Skin epidermis (tissue), 12 donors: ENCODE measurements at regions not wholly inside any gene's neighbourhood (a gene's known extent, or its start where the extent isn't known, plus 50 kb on each side); places are given as distances from the start of the nearest gene placed in this dataset.
"Not testable (repeated sequence)": the region's sequence is repeated elsewhere in the genome, so short reads cannot be mapped to it uniquely, and the experiment has no call there.

ENCODE experiments used
- H3K27ac ChIP-seq, 21 experiments: fragments of 200-600 bp; sonication (generic) in 11 of 21; one replicate each; pipeline ENCODE4 v1.5.0; 2020; ENCODE audit warnings: mild to moderate bottlenecking in 3 of 21, inconsistent platforms in 2 of 21, moderate library complexity in 2 of 21
- H3K4me3 ChIP-seq, 7 experiments: fragments of 200-600 bp; sonication (generic) in 2 of 7; one replicate each; pipeline ENCODE4 v1.5.0; 2020; ENCODE audit warnings: inconsistent platforms in 2 of 7, mild to moderate bottlenecking in 2 of 7, moderate library complexity in 1 of 7

- Histone ChIP-seq H3K4me3 (no peak overlapping the region), H3K27ac (no peak overlapping the region)
Observed at GRCh38 chr3:15851735-15852134, 54.0 kb upstream of the ANKRD28 start.

- H3K27ac ChIP-seq, result peak overlapping the region; percentile 68 to 93 (median 84)
- peak overlapping the region; percentile 78 to 98 (median 95) for H3K4me3 ChIP-seq
Observed at GRCh38 chr3:15858547-15859506, 61.0 kb upstream of the ANKRD28 start.

GRCh38 chr3:15859507-15860013 lies 61.8 kb upstream of the ANKRD28 start:
- Histone ChIP-seq H3K27ac (peak overlapping the region; percentile 68 to 93 (median 84)), H3K4me3 (peak overlapping the region; percentile 78 to 98 (median 95))

- H3K4me3 ChIP-seq, result peak overlapping the region; percentile 78 to 98 (median 95)
- peak overlapping the region in 18 of 21 experiments; percentile 13 to 93 (median 84) for H3K27ac ChIP-seq
Observed at GRCh38 chr3:15860014-15860934, 62.5 kb upstream of the ANKRD28 start.

- Histone ChIP-seq H3K27ac (no peak overlapping the region), H3K4me3 (no peak overlapping the region)
Observed at GRCh38 chr3:15861163-15861562, 63.4 kb upstream of the ANKRD28 start.

- Histone ChIP-seq H3K4me3 (no peak overlapping the region), H3K27ac (no peak overlapping the region)
Observed at GRCh38 chr3:15872807-15873206, 75.0 kb upstream of the ANKRD28 start.

- Histone ChIP-seq H3K4me3 (no peak overlapping the region), H3K27ac (no peak overlapping the region)
Observed at GRCh38 chr3:15873415-15873814, 75.6 kb upstream of the ANKRD28 start.

- Histone ChIP-seq H3K4me3 (no peak overlapping the region), H3K27ac (no peak overlapping the region)
Observed at GRCh38 chr3:15875016-15875689, 77.4 kb upstream of the ANKRD28 start.

- Histone ChIP-seq H3K4me3 (no peak overlapping the region), H3K27ac (no peak overlapping the region)
Observed at GRCh38 chr3:15876669-15877068, 78.9 kb upstream of the ANKRD28 start.

GRCh38 chr3:15877813-15878212 lies 80.0 kb upstream of the ANKRD28 start:
- Histone ChIP-seq H3K4me3 (no peak overlapping the region), H3K27ac (no peak overlapping the region)

- not testable (repeated sequence) for H3K27ac ChIP-seq, H3K4me3 ChIP-seq
Observed at GRCh38 chr3:15879787-15880186, 82.0 kb upstream of the ANKRD28 start.

GRCh38 chr3:15882577-15882976 lies 84.8 kb upstream of the ANKRD28 start:
- no peak overlapping the region for H3K4me3 ChIP-seq
- no peak overlapping the region for H3K27ac ChIP-seq

GRCh38 chr3:15884132-15884531 lies 86.4 kb upstream of the ANKRD28 start:
- H3K27ac ChIP-seq, result no peak overlapping the region
- no peak overlapping the region for H3K4me3 ChIP-seq

- no peak overlapping the region for H3K27ac ChIP-seq
- H3K4me3 ChIP-seq, result no peak overlapping the region
Observed at GRCh38 chr3:15886521-15886920, 88.7 kb upstream of the ANKRD28 start.

GRCh38 chr3:15887261-15887660 lies 89.5 kb upstream of the ANKRD28 start:
- no peak overlapping the region for H3K27ac ChIP-seq

GRCh38 chr3:15889936-15890335 lies 92.2 kb upstream of the ANKRD28 start:
- Histone ChIP-seq H3K27ac (no peak overlapping the region), H3K4me3 (no peak overlapping the region)

More at GRCh38 chr3:15887261-15887660, 89.5 kb upstream of the ANKRD28 start:
- no peak overlapping the region for H3K4me3 ChIP-seq

GRCh38 chr3:15892311-15893227 lies 94.8 kb upstream of the ANKRD28 start:
- H3K4me3 ChIP-seq, result no peak overlapping the region
- H3K27ac ChIP-seq, result no peak overlapping the region

- Histone ChIP-seq H3K4me3 (no peak overlapping the region), H3K27ac (no peak overlapping the region)
Observed at GRCh38 chr3:15894382-15894781, 96.6 kb upstream of the ANKRD28 start.

GRCh38 chr3:15896500-15896899 lies 98.7 kb upstream of the ANKRD28 start:
- H3K4me3 ChIP-seq, result no peak overlapping the region
- no peak overlapping the region for H3K27ac ChIP-seq
